ENCODE measurements at regions not wholly inside any gene's neighbourhood (a gene's known extent, or its start where the extent isn't known, plus 50 kb on each side); places are given as distances from the start of the nearest gene placed in this dataset.

- no peak for TF ChIP-seq KLF7 (tag by site-specific recombination; IDR thresholded peaks at IDR 0.05; ENCODE audit: borderline replicate concordance)
- no peak for TF ChIP-seq HIC1 (tag by site-specific recombination; IDR thresholded peaks at IDR 0.05)
- no peak for TF ChIP-seq ZNF518A (tag by site-specific recombination; conservative IDR thresholded peaks at IDR 0.05; ENCODE audit: low read depth)
- no peak for TF ChIP-seq ZNF585B (tag by site-specific recombination; IDR thresholded peaks at IDR 0.05)
- no peak for TF ChIP-seq ZNF544 (tag by site-specific recombination; IDR thresholded peaks at IDR 0.05)
- peak; percentile 86; the same call in 1 of the 2 replicates for TF ChIP-seq MZF1 (tag by site-specific recombination; IDR thresholded peaks at IDR 0.05; ENCODE audit: borderline replicate concordance)
- 0 out of 2 replicates have a peak, but pooled peaks have one; percentile 30 for TF ChIP-seq ZNF600 (tag by site-specific recombination; IDR thresholded peaks at IDR 0.05)
- no peak for TF ChIP-seq ZNF132 (tag by site-specific recombination; IDR thresholded peaks at IDR 0.05; ENCODE audit: borderline replicate concordance)
- TF ChIP-seq GLIS1 (tag by site-specific recombination; IDR thresholded peaks at IDR 0.05), result no peak
- no peak for TF ChIP-seq ZNF311 (tag by site-specific recombination; IDR thresholded peaks at IDR 0.05; ENCODE audit: borderline replicate concordance)
- TF ChIP-seq ZNF555 (tag by site-specific recombination; conservative IDR thresholded peaks at IDR 0.05), result no peak
- TF ChIP-seq ZBTB48 (tag by site-specific recombination; IDR thresholded peaks at IDR 0.05), result no peak
- TF ChIP-seq ZNF76 (tag by site-specific recombination; IDR thresholded peaks at IDR 0.05; ENCODE audit: borderline replicate concordance, low read depth), result no peak
- TF ChIP-seq ZNF202 (tag by site-specific recombination; IDR thresholded peaks at IDR 0.05; ENCODE audit: borderline replicate concordance), result no peak
- no peak for TF ChIP-seq ZNF513 (tag by site-specific recombination; IDR thresholded peaks at IDR 0.05)
- no peak for TF ChIP-seq ZNF37A (tag by site-specific recombination; IDR thresholded peaks at IDR 0.05)
- TF ChIP-seq ZNF792 (tag by site-specific recombination; IDR thresholded peaks at IDR 0.05), result no peak
- TF ChIP-seq ZNF704 (tag by site-specific recombination; IDR thresholded peaks at IDR 0.05), result no peak
- TF ChIP-seq ZNF639 (tag by site-specific recombination; IDR thresholded peaks at IDR 0.05), result no peak
- no peak for TF ChIP-seq ZNF791 (tag by site-specific recombination; IDR thresholded peaks at IDR 0.05)
- TF ChIP-seq ZNF133 (tag by site-specific recombination; IDR thresholded peaks at IDR 0.05), result no peak
- no peak for TF ChIP-seq ZNF830 (tag by site-specific recombination; IDR thresholded peaks at IDR 0.05; ENCODE audit: low read depth)
- TF ChIP-seq ZNF654 (tag by site-specific recombination; IDR thresholded peaks at IDR 0.05; ENCODE audit: low read depth), result peak; percentile 78
- TF ChIP-seq KLF16 (tag by site-specific recombination; IDR thresholded peaks at IDR 0.05), result no peak
- no peak for TF ChIP-seq ZNF549 (tag by site-specific recombination; IDR thresholded peaks at IDR 0.05)
- TF ChIP-seq OVOL3 (tag by site-specific recombination; IDR thresholded peaks at IDR 0.05), result no peak
- no peak for TF ChIP-seq ZNF221 (tag by site-specific recombination; IDR thresholded peaks at IDR 0.05; ENCODE audit: borderline replicate concordance)
- TF ChIP-seq KLF9 (tag by site-specific recombination; IDR thresholded peaks at IDR 0.05; ENCODE audit: low read depth), result no peak
- TF ChIP-seq ZSCAN30 (tag by site-specific recombination; IDR thresholded peaks at IDR 0.05), result peak; percentile 36; the same call in 1 of the 2 replicates
These were observed 53.6 kb upstream of the IGFBP7 start (continued) for GRCh38 chr4:57163530-57164459.
